ENCODE measurements at regions not wholly inside any gene's neighbourhood (a gene's known extent, or its start where the extent isn't known, plus 50 kb on each side); places are given as distances from the start of the nearest gene placed in this dataset.

GRCh38 chr9:89739916-89740315 lies 135.1 kb downstream of the GADD45G start:
- TF ChIP-seq POLR2A (IDR thresholded peaks at IDR 0.05) (no peak), CTCF (IDR thresholded peaks at IDR 0.05) (no peak)

Measured in upper lobe of left lung (tissue), 4 donors.